GM21576 (cell line): ENCODE measurements at regions not wholly inside any gene's neighbourhood (a gene's known extent, or its start where the extent isn't known, plus 50 kb on each side); places are given as distances from the start of the nearest gene placed in this dataset.

Source experiments
- ATAC-seq: cut with Tn5 transposase; IDR thresholded peaks from one replicate; pipeline ENCODE4 v1.9.1; 2021; ENCODE audit warnings: mild to moderate bottlenecking, moderate library complexity; ENCODE audit not compliant: unreplicated experiment

DNA sequence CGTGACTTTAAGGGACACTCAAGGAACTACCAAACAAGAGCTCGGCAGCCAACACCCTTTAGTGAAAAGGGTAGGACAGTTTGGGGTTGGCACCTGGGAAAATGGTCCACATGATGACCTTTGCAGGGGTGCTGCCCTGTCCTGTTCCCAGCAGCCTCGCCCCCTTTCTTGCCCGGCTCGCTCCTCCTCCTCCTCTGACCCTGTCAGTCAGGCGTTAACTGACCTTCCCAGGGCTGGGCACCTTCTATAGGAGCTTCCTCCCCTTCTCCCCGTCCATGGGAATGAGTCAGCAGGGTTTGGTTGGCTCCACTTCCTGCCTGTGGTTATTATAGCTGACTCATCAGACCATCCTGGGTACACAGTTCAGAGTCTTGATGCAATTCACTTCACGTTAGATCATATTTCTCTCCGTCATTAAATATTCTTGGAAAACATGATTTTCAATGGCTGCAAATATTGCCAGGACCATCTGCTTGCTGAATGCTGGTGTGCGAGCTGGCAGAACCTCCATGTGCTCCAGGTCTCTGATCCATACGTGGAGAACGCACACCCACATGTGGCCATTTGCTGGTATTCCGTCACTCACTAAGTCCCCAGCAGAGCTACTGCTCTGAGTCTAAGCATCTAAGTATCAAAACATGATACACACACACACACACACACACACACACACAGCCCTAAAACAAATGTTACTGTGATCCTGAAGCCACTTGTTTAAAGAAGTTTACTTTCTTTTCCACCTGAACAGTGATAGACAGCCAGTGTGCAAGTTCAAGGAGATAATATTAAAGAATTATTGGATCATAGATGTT lies 185.0 kb downstream of the ANAPC1 start:
- no peak for ATAC-seq

DNA sequence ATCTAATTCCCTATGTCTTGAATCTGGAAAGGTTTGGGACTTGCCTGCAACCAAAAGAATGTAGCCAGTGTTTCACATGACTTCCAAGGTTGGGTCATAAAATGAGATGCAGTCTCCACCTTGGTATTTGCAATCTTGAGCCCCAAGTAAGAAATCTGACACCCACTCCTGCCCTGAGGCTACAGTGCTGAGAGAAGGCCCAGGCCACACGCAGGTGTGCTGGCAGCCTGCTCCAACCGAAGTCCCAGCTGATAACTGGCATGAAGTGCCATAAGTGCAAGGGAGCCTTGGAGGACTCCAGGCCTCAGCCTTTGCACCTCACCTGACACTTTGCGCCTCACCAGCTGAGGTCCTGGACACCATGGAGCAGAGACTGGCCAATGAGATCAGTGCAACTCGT lies 182.7 kb downstream of the ANAPC1 start:
- no peak for ATAC-seq

DNA sequence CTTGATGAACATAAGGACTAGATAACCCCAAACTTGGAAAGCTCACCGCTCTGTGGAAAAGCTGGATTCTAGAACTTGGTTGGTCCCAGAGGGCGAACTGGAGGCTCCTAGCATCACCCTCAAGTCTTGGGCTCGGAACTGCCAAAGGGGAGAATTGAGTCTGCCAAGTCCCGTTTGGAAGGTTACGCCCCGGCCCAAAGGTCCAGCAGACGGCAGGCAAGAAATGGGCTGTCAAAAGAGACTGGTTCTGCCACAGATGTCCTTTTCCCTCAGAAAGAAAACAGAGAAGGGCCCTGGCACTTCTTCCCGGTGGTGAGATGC lies 182.2 kb downstream of the ANAPC1 start:
- no peak for ATAC-seq

DNA sequence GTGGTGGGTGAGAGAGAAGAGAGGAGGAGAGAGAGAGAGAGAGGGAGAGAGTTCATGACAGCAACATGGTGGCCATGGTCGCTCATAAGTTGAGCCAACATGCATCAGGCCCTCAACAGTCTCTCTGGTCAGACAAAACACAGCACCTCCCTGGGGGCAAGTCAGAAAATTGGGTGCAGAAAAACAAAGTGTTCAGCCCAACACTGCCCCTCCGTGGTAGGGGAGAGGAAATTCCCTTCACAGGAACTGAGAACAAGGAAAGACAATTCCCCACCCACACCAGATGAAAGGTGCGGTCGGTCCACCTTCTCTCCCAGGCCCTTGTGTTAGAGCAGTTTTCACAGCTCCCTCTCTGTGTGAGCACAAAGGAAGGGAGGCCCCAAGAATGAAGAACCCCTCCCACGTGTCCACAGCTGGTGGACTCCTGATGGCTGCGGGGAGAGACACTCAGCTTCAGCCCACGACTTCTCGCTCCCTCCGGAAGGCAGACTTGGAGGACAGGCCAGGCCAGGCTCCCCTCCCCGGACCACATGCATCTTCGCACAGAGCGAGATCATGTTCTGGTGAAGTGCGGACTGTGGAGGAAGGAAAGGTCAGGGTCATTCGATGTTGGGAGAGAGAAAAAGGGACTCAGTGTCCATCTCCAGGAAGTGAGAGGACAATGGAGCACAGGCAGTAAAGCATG lies 181.7 kb downstream of the ANAPC1 start:
- ATAC-seq, result no peak

DNA sequence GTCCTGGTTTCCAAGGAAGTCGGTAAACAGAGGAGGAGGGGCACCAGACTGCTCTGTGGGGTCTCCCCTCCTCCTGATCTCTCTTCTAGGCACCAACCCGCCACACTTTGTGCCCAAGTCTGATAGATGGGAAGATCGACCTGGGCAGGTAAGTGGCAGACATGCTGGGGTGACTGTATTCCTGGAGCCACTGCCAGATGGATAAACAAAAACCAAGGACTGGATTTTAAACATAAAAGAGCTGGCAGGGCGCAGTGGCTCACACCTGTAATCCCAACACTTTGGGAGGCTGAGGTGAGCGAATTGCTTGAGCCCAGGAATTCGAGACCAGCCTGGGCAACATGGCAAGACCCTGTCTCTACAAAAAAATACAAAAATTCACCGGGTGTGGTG lies 181.2 kb downstream of the ANAPC1 start:
- no peak for ATAC-seq

DNA sequence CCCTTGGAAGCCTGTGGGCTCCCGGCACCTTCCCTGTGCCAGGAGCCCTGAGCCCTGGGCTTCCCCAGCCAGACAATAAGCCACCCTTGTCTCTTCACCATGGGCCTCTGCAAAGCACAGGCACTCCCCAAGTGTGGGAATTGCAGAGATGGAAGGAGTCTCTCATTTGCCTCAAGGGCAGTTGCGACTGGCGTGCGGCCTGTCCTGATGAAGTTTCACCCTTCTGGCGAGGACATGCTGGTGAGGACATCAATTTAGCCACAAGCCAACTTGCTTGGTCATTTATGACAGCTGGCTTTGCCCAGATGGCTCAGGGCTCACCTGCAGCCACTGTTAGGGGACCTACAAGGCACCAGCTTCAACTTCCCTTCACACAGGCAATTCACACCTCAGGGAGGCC lies 180.2 kb downstream of the ANAPC1 start:
- no peak for ATAC-seq

DNA sequence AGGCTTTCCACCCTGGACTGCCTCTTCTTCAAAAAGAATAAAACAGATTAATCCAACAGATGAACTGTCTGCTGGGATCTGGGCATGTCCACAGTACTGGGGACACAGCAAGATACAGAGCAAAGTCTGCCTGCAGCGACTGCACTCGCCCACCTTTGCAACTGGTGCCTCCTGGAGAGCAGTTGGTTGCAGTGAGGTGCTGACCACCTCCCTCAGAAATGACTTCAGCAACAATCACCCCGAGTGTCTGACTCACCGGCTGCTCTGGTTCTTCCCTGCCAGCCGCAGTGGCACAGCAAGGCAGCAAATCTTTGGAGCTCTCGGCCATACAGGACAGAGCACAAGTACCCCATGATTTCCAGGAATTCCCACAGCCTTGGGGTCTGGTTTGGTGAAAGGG lies 179.7 kb downstream of the ANAPC1 start:
- no peak for ATAC-seq

DNA sequence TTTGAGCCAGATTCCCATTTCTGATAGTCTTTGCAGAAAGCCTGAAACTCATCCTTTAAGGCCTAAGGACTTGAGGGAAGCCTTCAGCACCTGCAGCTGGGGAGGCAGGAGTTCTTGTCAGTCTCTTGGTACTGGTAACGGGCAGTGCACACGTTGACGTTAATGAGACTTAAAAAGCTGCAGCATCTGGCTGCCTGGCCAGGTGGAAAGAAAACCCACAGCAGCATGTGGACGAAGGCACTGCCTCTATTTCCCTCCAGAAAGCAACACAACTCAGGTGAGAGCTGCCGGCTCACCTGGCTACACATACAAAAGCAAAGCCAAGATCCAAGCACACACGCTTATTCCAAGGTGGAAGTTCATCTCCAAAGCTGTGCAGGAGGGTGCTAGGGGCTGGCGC lies 178.8 kb downstream of the ANAPC1 start:
- ATAC-seq, result peak; percentile 29

DNA sequence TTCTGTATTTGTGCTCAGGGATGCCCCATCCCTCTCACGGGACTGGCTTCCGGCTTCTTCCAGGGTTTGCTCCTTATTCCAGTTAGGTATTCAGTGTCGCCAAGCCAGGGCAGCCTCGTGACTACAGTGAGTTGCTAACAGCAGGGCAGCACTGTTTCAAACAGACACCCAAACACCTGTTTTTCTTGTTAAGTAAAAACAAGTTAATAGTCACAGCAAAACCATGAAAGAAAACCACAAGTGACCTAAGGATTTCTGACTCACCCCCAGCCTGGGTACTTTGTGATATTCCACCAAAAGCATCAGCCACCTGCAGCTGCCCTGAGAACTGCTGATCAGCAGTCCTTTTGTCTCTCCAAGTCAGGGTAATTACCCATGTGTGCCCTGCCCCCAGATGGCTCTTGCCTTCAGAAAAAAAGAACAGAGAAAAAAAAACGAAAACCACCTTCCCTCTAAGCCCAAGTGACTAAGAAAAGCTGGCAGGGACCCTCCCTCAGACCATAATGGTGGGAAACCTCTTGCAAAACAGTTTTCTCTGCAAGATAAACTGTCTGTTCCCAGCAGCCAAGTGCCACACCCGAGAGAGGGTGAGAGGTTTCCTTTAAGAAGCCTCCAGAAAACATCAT lies 178.2 kb downstream of the ANAPC1 start:
- ATAC-seq, result peak; percentile 81

DNA sequence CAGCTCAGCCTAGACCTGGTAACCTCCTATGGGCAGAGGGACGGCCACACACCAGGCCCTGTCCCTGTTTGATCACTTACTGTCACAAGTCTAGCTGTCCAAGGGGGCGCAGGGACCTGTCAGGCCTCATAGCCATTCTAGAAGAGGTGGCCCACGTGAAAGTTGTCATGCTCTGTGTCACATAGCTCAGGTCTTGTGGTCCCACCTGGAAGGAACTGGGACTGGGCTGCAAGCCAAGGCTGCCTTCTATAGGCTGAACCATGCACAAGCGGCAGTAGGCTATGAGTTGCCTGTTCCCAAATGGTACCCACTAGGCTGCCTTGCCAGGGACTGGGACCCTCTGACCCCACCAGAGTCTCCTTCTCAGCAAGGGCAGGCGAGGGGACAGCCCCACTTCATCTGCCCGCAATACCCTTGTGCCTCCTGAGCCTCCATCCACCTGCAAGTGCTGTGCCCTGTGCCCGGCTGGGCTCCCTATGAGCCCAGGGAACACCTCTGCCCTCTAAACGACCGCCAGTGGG lies 177.5 kb downstream of the ANAPC1 start:
- ATAC-seq, result peak; percentile 4

DNA sequence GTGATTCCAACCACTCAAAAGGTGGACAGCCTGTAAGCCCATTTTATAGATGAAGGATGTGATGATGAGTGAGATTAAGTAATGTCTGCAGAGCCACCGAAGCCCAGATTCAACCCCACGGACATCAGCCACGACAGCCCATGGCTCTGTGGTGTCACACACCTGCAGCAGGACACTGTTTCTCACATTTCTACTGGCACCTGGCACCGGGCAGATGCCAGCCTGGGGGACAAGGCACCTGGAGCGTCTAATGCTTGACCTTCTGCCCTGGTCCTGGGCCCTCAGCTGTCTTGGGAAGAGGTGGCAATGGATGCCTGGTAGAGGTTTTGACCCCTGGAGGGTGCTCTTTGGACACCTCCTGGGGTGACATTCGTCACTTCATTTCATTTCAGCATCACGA lies 176.3 kb downstream of the ANAPC1 start:
- no peak for ATAC-seq

DNA sequence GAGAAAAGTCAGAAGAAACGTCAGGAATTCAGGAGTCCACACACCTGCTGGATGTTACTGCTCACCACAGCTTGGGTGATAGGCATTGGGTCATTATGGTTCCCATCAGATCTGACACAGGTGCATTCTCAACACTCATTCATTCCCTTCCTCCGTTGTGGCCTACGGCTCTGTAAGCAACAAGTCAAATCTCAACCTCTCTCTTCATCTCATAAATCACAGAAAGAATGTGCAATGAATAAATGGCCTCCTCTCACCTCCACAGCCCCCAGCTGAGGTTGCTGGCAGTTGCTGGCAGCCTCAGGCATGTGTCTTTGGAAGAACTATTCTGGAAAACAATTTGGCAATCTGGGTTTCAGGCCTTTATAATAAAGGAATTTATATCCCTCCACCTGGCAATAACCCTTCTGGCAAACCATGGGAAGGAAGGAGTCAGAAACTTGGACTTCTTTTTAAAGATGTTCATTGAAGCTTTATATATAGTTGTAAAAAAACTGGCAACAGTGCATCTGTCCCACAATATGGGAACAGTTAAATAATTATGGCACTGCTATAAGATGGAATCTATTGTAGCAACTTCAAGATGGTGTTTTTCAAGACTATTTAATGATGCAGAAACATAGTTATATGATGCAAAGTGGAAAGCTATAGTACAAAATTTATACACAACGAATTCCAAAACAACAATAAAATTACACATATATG lies 175.4 kb downstream of the ANAPC1 start:
- ATAC-seq, result no peak

DNA sequence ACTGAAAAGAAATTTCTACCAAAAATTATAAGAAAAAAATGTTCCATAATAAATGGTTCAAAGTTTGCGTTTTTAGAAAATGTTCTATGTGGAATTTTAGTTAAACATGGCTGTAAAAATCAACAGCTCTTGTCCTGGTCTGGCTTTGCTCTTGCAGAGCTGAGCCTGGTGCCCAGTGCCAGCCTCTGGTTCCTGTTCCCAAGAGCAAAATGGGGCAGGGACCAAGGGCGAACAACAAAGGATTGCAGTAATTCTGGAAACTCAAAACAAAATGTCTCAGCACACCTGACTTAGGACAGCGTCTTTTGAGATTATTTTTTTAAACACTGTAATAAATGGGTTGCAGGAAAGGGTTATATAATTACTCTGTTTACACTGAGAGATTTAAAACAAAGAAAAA lies 174.7 kb downstream of the ANAPC1 start:
- ATAC-seq, result no peak

DNA sequence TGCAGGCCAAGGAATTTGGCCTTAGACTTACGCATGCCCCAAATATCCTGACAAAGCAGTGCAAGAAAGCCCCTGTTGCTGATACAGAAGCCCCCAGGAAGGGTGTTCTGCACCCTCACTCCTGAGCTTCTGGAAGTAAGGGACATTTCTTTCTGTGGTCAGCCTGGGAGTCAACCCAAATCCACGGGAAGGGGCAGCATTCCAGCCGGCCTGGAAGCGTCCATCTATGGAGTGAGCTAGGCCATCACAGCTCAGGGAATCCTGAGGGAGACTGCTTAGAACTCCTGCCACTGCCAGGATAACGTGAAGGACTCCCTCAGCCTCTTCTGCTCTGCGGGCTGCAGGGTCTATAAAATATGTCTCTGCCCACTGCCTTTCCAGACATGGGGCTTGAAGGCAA lies 173.9 kb downstream of the ANAPC1 start:
- no peak for ATAC-seq

DNA sequence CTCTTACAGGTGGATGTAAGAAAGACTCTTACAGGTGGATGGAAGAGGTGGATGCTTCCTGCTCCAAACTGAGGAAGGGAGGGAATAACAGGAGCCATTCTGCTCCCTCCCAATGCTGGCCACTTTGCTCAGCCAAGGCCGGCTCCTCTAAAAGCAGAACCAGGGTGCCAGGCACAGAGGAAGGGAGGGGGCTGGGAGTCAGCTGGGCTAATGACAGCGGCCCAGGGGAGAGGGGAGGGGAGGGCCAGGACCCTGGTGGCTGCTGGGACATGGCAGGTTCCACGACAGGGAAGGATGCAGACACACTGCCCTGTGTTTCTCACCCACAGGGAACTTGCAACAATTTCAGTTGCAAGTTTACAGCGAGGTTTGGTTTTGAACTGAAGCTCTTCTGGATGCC lies 173.4 kb downstream of the ANAPC1 start:
- no peak for ATAC-seq

DNA sequence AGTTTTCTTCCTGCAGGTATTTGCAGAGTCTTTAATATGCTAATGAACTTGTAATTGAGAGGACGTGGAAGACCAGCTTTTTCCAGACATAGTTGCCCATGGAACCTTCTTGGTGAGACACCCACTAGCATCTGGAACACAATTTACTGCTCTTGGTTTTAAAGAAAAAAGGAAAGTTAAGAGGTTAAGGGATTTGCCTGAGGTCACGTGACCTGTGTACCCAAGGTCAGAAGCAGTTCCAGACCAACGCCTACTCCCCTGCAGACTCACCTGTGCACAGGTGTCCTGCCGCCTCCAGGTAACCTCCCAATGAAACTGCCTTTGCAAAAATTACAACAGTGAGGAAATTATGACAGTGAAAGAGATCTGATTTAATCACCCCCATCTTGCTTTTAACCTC lies 172.7 kb downstream of the ANAPC1 start:
- no peak for ATAC-seq

DNA sequence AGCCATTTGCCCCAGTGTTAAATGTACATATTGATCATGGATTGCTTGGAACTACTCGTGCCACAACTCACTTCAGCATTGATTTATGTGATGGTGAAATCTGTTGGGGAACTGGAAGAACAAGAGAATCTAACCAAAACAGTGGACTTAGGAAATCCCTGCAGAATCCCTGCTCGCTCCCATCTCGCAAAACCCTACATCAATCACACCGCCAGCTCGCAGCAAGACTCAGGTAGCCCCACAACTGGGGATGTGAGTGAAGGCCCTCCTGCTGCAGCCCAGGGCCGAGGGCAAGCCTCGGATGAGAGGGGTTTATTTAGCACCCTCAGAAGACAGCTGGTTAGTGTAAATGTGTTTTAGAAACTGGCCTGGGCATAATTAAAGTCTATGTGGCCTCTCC lies 171.6 kb downstream of the ANAPC1 start:
- no peak for ATAC-seq

DNA sequence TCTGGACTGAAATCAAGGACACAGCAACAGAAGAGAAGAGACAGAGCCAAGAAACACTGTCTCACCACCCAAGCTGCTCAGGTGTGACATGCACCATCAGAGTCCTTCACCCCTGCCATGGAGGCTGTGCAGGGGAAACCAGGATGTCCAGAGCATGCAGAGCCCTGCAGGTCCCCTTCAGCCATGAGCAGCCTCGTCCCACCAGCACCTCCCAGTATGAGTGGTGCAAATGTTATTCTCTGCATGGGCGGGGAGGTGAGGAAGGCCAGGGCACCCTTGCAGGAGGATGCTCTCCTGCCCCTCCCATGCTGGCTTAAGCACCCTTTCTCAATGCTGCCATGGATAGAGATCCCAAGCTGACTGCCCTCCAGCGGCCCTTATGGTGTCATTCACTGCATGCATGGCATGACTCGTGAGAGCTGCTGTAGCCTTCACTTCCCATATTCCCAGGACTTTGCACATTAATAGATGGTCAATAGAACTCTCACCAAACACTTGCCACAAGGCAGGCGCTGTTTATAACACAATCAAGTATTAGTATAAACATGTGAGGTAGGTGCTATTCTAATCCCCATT lies 171.0 kb downstream of the ANAPC1 start:
- ATAC-seq, result no peak

DNA sequence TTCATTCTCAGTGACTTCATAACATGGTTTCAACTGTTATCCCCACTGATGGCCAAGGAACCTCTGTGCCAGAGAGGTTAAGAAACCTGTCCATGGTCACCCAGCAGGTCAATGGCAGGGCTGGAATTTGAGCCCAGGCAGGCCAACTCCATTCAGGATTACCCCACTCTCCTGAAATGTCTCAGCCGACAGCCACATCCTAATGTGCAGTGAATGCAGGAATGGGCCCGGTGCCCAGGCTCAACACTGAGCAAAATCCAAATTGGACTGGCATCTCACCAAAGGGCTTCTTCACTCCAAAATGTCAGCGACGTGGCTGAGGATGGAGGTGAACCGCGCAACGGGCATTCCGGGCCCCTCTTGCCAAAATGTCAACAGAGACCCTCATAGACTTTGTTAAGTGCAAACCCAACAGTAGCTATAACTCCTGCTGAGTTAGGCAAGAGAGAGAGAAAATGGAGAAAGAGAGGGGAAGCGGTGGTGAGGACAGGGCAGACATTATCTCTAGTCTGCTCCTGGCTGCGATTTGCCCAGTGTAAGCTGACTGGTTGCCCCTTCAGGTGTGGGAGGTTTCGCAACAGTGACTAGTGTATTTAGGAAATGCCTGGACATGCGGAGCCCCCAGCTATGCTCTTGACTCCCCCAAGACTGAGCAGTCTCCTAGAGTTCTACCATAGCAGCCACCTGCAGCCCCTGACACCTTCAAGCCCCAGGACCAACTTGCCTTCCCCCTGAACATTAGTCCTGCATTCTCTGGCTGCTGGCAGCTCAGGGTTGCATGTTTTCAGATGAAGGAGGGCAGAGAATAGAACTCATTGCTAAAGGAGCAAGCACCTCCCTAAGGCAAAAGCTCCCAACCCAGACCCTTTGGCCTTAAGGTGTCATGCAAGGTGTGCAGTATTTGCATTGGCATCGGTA lies 167.7 kb downstream of the ANAPC1 start:
- ATAC-seq, result no peak
